GM21717 (cell line): ENCODE measurements at regions not wholly inside any gene's neighbourhood (a gene's known extent, or its start where the extent isn't known, plus 50 kb on each side); places are given as distances from the start of the nearest gene placed in this dataset.
"Not testable (repeated sequence)": the region's sequence is repeated elsewhere in the genome, so short reads cannot be mapped to it uniquely, and the experiment has no call there.

Source experiments
- ATAC-seq: cut with Tn5 transposase; IDR thresholded peaks from one replicate; pipeline ENCODE4 v1.9.1; 2021; ENCODE audit warnings: mild to moderate bottlenecking, moderate library complexity; ENCODE audit not compliant: unreplicated experiment

- no peak for ATAC-seq
These were observed 111.3 kb upstream of the WARS2 start for GRCh38 chr1:119251751-119252150.

GRCh38 chr1:119253366-119253765, 112.9 kb upstream of the WARS2 start:
- no peak for ATAC-seq

- no peak for ATAC-seq
These were observed 113.7 kb upstream of the WARS2 start for GRCh38 chr1:119254067-119254720.

GRCh38 chr1:119256089-119256488, 112.5 kb upstream of the HAO2 start:
- ATAC-seq = not testable (repeated sequence)

GRCh38 chr1:119260506-119260905, 108.1 kb upstream of the HAO2 start:
- ATAC-seq = no peak

- ATAC-seq = peak; percentile 91
These were observed 102.2 kb upstream of the HAO2 start for GRCh38 chr1:119266386-119266785.

- ATAC-seq = peak; percentile 32
These were observed 101.7 kb upstream of the HAO2 start for GRCh38 chr1:119266858-119267257.

- ATAC-seq = peak; percentile 28
These were observed 101.3 kb upstream of the HAO2 start for GRCh38 chr1:119267288-119267687.

- no peak for ATAC-seq
These were observed 99.7 kb upstream of the HAO2 start for GRCh38 chr1:119268879-119269278.

- ATAC-seq = peak; percentile 70
These were observed 93.1 kb upstream of the HAO2 start for GRCh38 chr1:119275145-119276134.

- no peak for ATAC-seq
These were observed 92.0 kb upstream of the HAO2 start for GRCh38 chr1:119276558-119276957.

- ATAC-seq = no peak
These were observed 88.9 kb upstream of the HAO2 start for GRCh38 chr1:119279456-119280381.

- no peak for ATAC-seq
These were observed 83.1 kb upstream of the HAO2 start for GRCh38 chr1:119285482-119285881.

- no peak for ATAC-seq
These were observed 81.9 kb upstream of the HAO2 start for GRCh38 chr1:119286587-119287181.

- ATAC-seq = no peak
These were observed 79.8 kb upstream of the HAO2 start for GRCh38 chr1:119288751-119289150.

GRCh38 chr1:119290297-119290696, 78.3 kb upstream of the HAO2 start:
- ATAC-seq = no peak

GRCh38 chr1:119291611-119292206, 76.9 kb upstream of the HAO2 start:
- no peak for ATAC-seq

- ATAC-seq = no peak
These were observed 74.8 kb upstream of the HAO2 start for GRCh38 chr1:119293797-119294196.

GRCh38 chr1:119294199-119294598, 74.4 kb upstream of the HAO2 start:
- no peak for ATAC-seq

- no peak for ATAC-seq
These were observed 73.9 kb upstream of the HAO2 start for GRCh38 chr1:119294722-119295121.
